GM18861 (cell line): ENCODE measurements at regions not wholly inside any gene's neighbourhood (a gene's known extent, or its start where the extent isn't known, plus 50 kb on each side); places are given as distances from the start of the nearest gene placed in this dataset.

ENCODE experiments used
- ATAC-seq: cut with Tn5 transposase; IDR thresholded peaks from one replicate; pipeline ENCODE4 v1.9.1; 2021; ENCODE audit not compliant: unreplicated experiment

GRCh38 chr6:33967966-33968724 lies 164.3 kb upstream of the MLN start:
- ATAC-seq = no peak

GRCh38 chr6:33967265-33967767 lies 163.5 kb upstream of the MLN start:
- no peak for ATAC-seq

GRCh38 chr6:33966536-33966935 lies 162.7 kb upstream of the MLN start:
- no peak for ATAC-seq

GRCh38 chr6:33965766-33966165 lies 162.0 kb upstream of the MLN start:
- no peak for ATAC-seq

GRCh38 chr6:33964387-33964786 lies 160.6 kb upstream of the MLN start:
- ATAC-seq = no peak

GRCh38 chr6:33963136-33963750 lies 159.4 kb upstream of the MLN start:
- no peak for ATAC-seq

GRCh38 chr6:33962246-33963027 lies 158.6 kb upstream of the MLN start:
- no peak for ATAC-seq

GRCh38 chr6:33961691-33962090 lies 157.9 kb upstream of the MLN start:
- ATAC-seq = no peak

GRCh38 chr6:33960345-33961313 lies 156.8 kb upstream of the MLN start:
- ATAC-seq = no peak

- no peak for ATAC-seq
Observed at GRCh38 chr6:33959661-33960344, 156.0 kb upstream of the MLN start.

- no peak for ATAC-seq
Observed at GRCh38 chr6:33959329-33959651, 155.5 kb upstream of the MLN start.

GRCh38 chr6:33958526-33959328 lies 154.9 kb upstream of the MLN start:
- no peak for ATAC-seq

- ATAC-seq = no peak
Observed at GRCh38 chr6:33957892-33958525, 154.2 kb upstream of the MLN start.

GRCh38 chr6:33957131-33957891 lies 153.5 kb upstream of the MLN start:
- no peak for ATAC-seq

GRCh38 chr6:33956206-33956605 lies 152.4 kb upstream of the MLN start:
- ATAC-seq = no peak

GRCh38 chr6:33955566-33955965 lies 151.8 kb upstream of the MLN start:
- no peak for ATAC-seq

GRCh38 chr6:33954453-33954852 lies 150.7 kb upstream of the MLN start:
- no peak for ATAC-seq

GRCh38 chr6:33953171-33953570 lies 149.4 kb upstream of the MLN start:
- no peak for ATAC-seq
